ENCODE measurements at regions not wholly inside any gene's neighbourhood (a gene's known extent, or its start where the extent isn't known, plus 50 kb on each side); places are given as distances from the start of the nearest gene placed in this dataset.

GRCh38 chr14:34007902-34008301 lies 57.0 kb upstream of the EGLN3 start:
- TF ChIP-seq CTCF (IDR thresholded peaks at IDR 0.05; ENCODE audit: extremely low read depth, insufficient read depth, missing control alignments): no peak
- no peak for DNase-seq (ENCODE audit: low spot score)
- in situ Hi-C loops (cut with MboI; ENCODE audit: low pct_unique_long_range_greater_than_20kb, low sequenced_read_pairs, unreplicated experiment): no loop called here

GRCh38 chr14:34005901-34006300 lies 55.0 kb upstream of the EGLN3 start:
- in situ Hi-C loops (cut with MboI; ENCODE audit: low pct_unique_long_range_greater_than_20kb, low sequenced_read_pairs, unreplicated experiment): no loop called here

GRCh38 chr14:34004881-34005280 lies 54.0 kb upstream of the EGLN3 start:
- in situ Hi-C loops (cut with MboI; ENCODE audit: low pct_unique_long_range_greater_than_20kb, low sequenced_read_pairs, unreplicated experiment): no loop called here
- no peak for TF ChIP-seq CTCF (IDR thresholded peaks at IDR 0.05; ENCODE audit: extremely low read depth, insufficient read depth, missing control alignments)
- no peak for DNase-seq (ENCODE audit: low spot score)

More at GRCh38 chr14:34005901-34006300, 55.0 kb upstream of the EGLN3 start:
- no peak for DNase-seq (ENCODE audit: low spot score)
- no peak for TF ChIP-seq CTCF (IDR thresholded peaks at IDR 0.05; ENCODE audit: extremely low read depth, insufficient read depth, missing control alignments)

- in situ Hi-C loops (cut with MboI; ENCODE audit: low pct_unique_long_range_greater_than_20kb, low sequenced_read_pairs, unreplicated experiment): no loop called here
- DNase-seq (ENCODE audit: low spot score): no peak
- TF ChIP-seq CTCF (IDR thresholded peaks at IDR 0.05; ENCODE audit: extremely low read depth, insufficient read depth, missing control alignments): no peak
These were observed 52.8 kb upstream of the EGLN3 start for GRCh38 chr14:34003691-34004090.

- in situ Hi-C loops (cut with MboI; ENCODE audit: low pct_unique_long_range_greater_than_20kb, low sequenced_read_pairs, unreplicated experiment): no loop called here
These were observed 52.3 kb upstream of the EGLN3 start for GRCh38 chr14:34003082-34003668.

More at GRCh38 chr14:34003082-34003668, 52.3 kb upstream of the EGLN3 start:
- no peak for DNase-seq (ENCODE audit: low spot score)
- TF ChIP-seq CTCF (IDR thresholded peaks at IDR 0.05; ENCODE audit: extremely low read depth, insufficient read depth, missing control alignments): no peak
